GM12874 (cell line): ENCODE measurements at regions not wholly inside any gene's neighbourhood (a gene's known extent, or its start where the extent isn't known, plus 50 kb on each side); places are given as distances from the start of the nearest gene placed in this dataset.

Source experiments
- CTCF ChIP-seq: IDR thresholded peaks from 2 replicates; pipeline ENCODE4 v1.5.1; 2011; ENCODE audit warnings: low read depth, mild to moderate bottlenecking, control low read depth, low read length, moderate library complexity; ENCODE audit not compliant: insufficient read depth

- TF ChIP-seq CTCF = no peak
Measured at GRCh38 chr6:23036406-23036983, 467.1 kb downstream of the HDGFL1 start.

GRCh38 chr6:23040899-23041298 is 471.5 kb downstream of the HDGFL1 start:
- TF ChIP-seq CTCF = no peak

DNA sequence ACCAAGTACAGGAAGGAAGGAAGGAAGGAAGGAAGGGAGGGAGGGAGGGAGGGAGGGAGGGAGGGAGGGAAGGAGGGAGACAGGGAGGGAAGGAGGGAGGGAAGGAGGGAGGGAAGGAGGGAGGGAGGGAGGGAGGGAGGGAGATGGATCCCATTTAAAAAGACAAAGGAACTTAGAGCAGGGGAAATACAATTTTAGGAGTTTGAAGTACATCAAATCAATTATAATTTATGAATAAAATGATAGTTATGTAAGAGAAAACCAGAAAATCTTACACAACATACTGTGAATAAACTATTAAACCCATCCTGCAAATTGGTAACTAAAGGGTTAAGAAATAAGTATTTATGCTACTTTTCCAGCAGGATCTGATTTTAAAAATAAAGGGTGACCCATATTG is 475.9 kb downstream of the HDGFL1 start:
- TF ChIP-seq CTCF = no peak

- no peak for TF ChIP-seq CTCF
Measured at GRCh38 chr6:23055523-23055922, 486.2 kb downstream of the HDGFL1 start.

DNA sequence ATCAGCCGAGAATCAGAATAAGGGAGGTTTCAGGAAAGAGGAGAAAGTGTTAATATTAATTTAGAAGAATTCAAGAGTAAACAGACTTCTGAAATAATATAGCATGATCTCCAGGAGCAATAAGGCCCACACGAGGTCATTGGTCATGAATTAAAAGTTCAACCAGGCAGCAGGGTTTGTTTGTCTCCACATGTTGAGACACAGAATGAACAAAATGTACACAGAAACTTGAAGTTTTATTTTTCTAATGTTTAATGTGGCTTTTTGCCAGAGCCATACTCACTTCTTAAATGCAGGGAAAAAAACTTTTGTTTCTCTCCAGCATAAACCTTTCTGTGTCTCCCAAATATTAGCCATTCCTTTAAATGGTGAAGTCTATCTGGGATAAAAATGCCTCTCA is 504.5 kb downstream of the HDGFL1 start:
- no peak for TF ChIP-seq CTCF

GRCh38 chr6:23077772-23078171 is 508.4 kb downstream of the HDGFL1 start:
- TF ChIP-seq CTCF = no peak

DNA sequence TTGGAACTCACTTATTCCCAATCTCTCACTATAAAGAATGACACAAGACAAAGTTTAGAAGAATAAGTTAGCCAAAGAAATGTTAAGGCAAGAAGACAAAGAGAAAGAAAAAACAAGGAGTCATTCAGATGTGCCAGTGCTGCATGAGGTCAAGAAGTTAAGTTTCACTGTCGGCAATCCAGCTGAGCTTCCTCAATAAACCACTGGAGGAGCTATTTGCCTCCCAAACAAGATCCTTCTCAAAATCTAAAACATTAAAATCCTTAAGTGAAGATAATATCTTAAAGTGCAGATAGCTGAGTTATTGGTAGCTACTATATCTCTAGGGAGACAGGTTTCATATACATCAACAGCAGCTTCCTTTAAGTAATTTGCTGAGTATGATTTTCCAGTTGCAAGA is 512.3 kb downstream of the HDGFL1 start:
- no peak for TF ChIP-seq CTCF
